ENCODE measurements at regions not wholly inside any gene's neighbourhood (a gene's known extent, or its start where the extent isn't known, plus 50 kb on each side); places are given as distances from the start of the nearest gene placed in this dataset.
"Not testable (repeated sequence)": the region's sequence is repeated elsewhere in the genome, so short reads cannot be mapped to it uniquely, and the experiment has no call there.

DNA sequence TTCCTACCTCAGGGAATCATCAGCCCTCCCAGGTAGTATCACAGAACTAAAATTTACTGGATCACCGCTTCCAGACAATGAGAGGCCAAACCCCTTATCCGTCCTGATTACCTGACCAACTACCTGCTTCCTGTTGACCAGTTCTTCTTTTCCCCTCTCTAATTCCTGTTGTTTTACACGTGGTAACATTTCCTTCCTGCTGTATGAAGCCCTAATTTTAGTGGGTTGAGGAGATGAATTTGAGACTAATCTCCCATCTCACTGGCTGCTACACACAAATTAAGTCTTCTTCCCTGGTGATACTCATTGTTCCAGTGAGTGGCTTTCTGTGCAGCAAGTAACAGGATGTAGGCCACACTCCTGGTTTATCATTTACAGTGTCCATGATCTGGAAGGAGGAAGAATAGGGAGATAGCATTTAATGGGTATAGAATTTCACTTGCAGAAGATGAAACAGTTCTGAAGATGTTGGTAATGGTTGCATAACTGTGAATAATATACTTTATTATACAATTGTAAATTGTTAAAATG, 2112.9 kb downstream of the NCAM2 start:
- DNase-seq, result no peak

DNA sequence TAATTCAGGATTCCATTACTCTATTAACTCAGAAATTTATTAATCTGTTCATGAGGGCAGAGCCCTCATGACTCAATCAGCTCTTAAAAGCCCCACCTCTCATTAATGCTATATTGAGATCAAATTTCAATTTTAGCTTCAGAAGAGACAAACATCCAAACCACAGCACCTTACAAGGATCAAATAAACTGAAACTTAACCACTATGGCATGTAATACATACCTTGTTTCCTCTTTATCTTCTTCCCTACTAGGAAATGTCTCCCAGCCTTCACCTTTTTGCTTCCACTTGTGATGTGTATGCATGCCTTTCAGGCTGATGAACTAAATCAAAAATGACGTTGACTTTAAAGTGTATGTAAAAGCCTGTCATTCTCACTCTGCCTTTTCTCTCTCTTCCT, 2121.3 kb downstream of the NCAM2 start:
- no peak for DNase-seq

GRCh38 chr21:23127973-23128372, 2129.8 kb downstream of the NCAM2 start:
- DNase-seq, result no peak

- no peak for DNase-seq
Observed at GRCh38 chr21:23130308-23130707, 2132.1 kb downstream of the NCAM2 start.

DNA sequence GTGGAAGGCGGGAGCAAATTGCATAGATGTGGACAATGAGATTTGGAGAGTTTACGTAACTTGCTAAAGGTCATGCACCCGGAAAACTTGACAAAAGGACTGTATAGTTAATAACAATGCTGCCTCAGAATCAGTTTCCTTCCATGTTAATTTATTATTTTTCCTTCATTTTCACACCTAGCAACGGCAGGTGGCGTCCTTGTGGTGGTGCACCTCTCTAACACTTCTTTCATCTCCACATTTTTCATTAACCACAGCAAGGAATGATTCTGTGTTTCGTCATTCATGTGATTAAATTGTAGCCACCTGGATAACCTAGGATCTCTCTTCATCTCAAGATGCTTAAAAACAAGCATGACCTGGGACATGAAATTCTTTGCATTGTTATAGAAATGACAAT, 2133.0 kb downstream of the NCAM2 start:
- no peak for DNase-seq

- DNase-seq, result no peak
Observed at GRCh38 chr21:23138797-23139196, 2140.6 kb downstream of the NCAM2 start.

- DNase-seq, result no peak
Observed at GRCh38 chr21:23152130-23152529, 2153.9 kb downstream of the NCAM2 start.

- DNase-seq, result not testable (repeated sequence)
Observed at GRCh38 chr21:23153842-23154241, 2155.6 kb downstream of the NCAM2 start.

GRCh38 chr21:23155281-23155680, 2157.1 kb downstream of the NCAM2 start:
- DNase-seq, result no peak

DNA sequence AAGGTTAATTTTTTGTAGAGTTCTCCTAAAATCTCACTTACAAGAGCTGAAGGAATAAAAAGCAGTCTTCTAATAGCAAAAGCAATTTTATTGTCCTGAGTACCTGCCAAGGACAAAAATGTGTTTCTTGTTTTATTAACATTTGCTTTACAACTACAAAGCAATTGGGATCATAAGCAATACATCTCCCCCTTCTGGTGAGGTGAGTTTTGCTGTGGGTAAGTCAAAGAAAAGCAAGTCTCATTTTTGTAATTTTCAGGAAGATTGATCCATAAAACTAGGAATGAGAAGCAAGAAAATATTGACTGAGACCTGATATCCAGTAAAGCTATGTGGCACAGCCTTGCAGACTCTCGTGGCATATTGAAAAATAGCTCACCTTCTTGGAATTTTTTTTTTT, 2162.7 kb downstream of the NCAM2 start:
- no peak for DNase-seq

GRCh38 chr21:23162198-23162946, 2164.2 kb downstream of the NCAM2 start:
- DNase-seq, result no peak
